GM21576 (cell line): ENCODE measurements at regions not wholly inside any gene's neighbourhood (a gene's known extent, or its start where the extent isn't known, plus 50 kb on each side); places are given as distances from the start of the nearest gene placed in this dataset.

Experiments
- ATAC-seq: cut with Tn5 transposase; IDR thresholded peaks from one replicate; pipeline ENCODE4 v1.9.1; 2021; ENCODE audit warnings: mild to moderate bottlenecking, moderate library complexity; ENCODE audit not compliant: unreplicated experiment

GRCh38 chr18:78725426-78725825, 254.2 kb upstream of the SALL3 start:
- ATAC-seq = no peak

DNA sequence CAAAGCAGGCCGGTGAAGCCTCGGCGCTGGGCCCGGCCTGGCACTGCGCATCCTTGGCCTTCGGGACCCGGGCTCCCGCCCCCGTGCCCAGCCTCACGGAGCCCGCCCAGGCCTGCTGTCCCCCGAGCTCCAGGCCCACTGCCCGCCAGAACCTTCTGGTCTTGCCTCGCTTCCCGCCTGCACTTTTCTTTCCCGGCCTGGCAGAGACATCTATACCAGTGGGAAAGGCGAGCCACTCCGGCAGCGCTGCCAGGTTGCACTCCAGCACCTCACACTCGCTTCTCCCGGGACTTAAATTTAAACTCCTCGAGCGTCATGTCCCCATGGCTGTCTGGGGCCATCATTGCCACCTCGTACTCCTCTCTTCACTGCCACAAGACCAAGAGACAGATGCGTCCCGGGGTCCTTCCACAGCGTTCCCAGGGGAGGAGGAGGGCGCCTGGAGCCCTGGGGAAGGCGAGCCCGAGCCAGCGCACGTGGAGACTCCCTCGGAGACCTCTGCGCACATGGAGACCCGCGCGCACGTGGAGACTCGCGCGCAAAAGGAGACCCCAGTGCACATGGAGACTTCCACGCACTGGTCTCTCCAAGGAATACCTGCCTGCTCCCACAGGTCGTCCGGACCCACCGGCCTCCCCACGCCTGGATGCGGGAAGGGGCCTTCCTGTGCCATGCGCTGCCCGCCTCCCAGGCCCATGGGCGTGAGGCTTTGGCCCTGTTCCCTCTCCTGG, 253.1 kb upstream of the SALL3 start:
- no peak for ATAC-seq

DNA sequence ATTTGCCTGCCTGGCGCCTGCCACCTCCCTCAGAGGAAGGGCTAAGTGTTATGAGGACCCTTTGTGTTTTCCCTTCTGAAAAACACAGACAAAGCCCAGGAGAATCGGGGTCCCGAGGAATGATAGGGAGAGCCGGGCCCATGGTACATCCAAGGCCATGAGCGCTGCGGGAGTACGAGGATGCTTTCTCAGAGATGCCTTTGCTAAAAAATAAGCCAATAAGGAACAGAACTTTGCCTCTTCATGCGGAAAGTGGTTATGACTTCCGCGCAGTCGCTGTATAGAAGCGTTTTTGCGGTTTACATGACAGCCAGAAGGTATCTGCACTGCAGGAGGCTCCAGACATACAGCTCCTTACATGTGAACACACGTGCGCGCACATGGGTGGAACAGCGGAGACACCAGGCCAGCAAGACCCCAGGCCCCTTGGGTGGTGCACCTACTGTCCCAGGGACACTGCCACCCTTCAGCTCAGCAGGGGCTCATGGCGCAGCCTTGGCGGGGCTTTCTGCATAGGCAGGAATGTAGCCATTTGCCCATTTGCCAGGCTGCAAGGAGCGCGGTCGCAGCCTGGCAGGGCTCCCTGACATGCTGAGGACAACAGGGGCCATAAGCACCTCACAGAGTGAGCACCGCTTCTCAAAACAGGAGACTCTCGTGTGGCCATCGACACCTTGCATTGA, 252.4 kb upstream of the SALL3 start:
- no peak for ATAC-seq

- ATAC-seq = no peak
These were observed 251.5 kb upstream of the SALL3 start for GRCh38 chr18:78727877-78728783.

- ATAC-seq = no peak
These were observed 250.7 kb upstream of the SALL3 start for GRCh38 chr18:78728784-78729467.

- ATAC-seq = no peak
These were observed 249.1 kb upstream of the SALL3 start for GRCh38 chr18:78730546-78730945.

- no peak for ATAC-seq
These were observed 248.6 kb upstream of the SALL3 start for GRCh38 chr18:78731016-78731397.

DNA sequence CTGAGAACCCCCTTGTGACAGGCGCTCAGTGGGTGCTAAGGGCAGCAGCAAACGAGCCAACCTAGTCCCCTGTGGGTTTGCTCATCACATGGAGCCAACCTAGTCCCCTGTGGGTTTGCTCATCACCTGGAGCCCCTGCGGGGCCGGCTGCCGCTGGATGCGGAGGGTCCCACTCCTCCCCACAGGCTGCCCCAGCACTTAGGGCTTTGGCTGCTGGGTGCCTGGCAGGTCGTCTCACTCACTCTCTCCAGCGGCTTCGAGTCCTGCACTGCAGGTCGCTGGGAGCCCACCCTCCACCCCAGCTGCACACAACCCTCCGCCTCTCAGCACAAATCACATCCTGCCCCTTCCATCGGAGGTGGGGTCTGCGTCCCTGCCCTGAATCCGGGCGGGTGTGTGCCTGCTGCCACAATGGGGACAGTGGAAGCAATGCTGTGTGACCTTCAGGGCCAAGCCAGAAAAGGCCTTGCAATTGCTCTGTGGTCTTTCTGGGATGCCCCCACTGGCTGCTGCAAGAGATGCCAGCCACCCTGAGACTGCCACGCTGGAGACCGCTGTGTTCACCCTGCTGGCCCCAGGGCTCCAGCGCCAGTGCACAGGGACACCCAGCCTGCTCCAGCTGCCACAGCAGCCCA, 248.1 kb upstream of the SALL3 start:
- ATAC-seq = no peak

DNA sequence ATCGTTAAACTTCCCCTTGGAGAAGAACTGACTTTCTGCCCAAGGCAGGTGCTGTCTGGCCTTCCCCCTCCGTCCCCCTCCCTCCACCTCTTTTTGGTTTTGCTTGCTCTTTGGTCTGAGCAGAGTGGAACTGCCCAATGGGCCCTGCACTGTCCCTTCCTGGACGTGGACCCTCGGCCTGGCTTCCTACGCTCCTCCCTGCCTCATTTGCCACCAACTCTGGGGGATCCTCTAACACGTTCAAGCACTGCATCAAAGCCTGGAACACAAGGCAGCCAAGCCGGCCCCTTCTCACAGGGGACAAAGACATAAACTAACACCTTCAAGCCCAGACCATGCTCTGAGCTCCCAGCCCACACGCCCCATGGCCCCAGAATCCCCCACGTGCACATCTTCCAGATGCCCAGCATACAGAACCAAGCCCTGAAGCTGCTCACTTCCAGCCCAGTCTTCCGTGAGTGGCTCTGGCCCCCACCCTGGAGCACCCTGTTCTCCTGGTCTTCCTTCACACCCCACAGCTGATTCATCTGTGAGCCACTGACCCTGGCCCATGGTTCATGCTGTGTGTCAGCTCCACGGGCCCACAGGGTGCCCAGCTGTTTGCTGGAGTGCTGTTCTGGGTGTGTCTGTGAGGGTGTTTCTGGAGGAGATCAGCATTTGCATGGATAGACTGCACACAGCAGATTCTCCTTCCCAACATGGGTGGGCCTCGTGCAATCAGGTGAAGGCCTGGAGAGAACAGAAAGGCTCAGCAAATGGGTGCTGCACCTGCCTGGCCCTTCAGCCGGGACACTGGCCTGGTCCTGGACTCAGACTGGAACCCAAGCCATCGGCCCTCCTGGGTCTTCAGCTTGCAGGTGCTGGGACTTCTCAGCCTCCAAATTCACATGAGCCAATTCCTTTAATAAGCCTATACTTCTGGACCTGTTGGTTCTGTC, 247.1 kb upstream of the SALL3 start:
- no peak for ATAC-seq

DNA sequence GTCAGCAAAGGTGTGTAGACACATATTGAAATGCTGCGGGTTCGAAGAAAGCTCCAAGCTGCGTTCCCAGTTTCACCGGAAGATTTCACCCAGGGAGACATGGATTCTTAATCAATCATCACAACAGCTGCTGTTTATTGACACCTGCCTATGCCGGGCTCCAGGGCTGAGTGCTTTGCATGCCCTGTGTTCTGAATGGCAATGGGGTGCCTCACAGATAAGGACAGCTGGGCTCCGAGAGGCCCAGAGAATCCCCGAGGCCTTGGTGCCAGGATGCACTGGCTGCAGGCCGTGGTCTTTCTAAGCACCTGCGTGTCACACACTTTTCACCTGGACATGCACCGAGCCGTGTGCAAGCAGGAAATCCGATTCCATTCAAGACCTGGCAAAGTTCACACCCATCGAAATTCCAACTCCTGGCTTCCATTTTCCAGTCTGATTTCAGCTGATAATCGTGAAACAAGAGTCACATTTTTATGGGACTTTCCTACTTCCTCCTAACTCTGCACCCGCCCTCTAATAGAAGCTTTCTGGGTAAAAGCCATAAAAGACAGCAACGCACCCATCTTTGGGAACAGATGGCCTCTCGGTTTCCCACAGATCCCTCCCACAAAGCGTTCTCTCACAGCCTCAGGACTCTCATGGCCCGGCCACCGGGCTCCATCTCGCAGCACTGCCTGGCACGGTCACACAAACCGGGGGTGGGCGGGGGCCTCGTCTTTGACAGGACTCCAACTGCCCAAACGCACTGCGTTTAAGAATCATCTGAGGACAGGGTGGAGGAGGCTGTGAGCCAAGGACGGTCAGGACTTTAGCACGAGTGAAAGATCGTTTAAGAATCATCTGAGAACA, 245.6 kb upstream of the SALL3 start:
- no peak for ATAC-seq

- no peak for ATAC-seq
These were observed 245.0 kb upstream of the SALL3 start for GRCh38 chr18:78734614-78734945.

DNA sequence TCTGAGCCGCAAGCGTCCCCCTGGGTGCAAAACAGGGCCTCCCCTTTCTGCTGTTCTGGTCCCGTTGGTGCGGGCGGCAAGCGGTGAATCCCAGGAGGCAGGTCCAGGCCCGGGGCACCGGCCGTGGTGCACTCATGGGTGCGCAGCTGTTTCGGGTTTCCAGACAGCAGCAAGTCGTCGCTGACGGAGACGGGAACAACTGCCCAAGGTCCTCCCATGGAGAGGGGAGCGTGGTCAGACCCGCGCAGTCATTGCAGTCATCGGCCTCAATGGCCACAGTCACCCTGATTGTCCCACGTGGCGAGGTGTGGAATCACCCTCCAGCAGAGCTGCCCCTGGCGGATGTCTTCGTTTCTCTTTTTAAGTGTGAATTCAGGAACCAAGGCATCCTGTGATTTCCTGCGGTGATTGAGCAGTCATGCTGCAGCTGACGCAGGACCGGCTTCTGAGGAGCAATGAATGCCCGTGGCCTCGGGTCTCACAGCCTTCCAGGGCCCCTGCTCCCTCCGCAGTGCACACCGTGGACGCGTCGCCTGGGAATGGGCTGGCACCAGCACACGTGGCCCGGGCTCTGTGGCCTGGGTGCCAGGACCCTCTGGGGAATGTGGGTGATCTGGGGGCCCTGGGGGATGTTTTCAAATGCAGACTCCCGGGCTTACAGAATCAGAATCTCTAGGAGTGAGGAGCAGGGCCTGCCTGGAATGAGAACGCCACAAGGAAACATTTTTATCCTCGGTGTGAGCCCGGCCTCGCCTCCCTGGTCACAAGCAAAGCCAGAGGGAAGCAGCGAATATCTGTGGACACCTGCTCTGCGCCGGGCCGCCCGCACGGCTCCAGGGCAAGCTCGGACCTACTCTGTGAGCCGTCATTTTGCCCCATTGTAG, 244.2 kb upstream of the SALL3 start:
- ATAC-seq = no peak

- no peak for ATAC-seq
These were observed 243.5 kb upstream of the SALL3 start for GRCh38 chr18:78736015-78736690.

- no peak for ATAC-seq
These were observed 242.4 kb upstream of the SALL3 start for GRCh38 chr18:78737006-78737915.

- ATAC-seq = no peak
These were observed 241.4 kb upstream of the SALL3 start for GRCh38 chr18:78738076-78738690.

- no peak for ATAC-seq
These were observed 240.5 kb upstream of the SALL3 start for GRCh38 chr18:78739115-78739514.
